B cell (primary cell): ENCODE measurements at regions not wholly inside any gene's neighbourhood (a gene's known extent, or its start where the extent isn't known, plus 50 kb on each side); places are given as distances from the start of the nearest gene placed in this dataset.
"Not testable (repeated sequence)": the region's sequence is repeated elsewhere in the genome, so short reads cannot be mapped to it uniquely, and the experiment has no call there.

ENCODE experiments used
- ATAC-seq: fragments of 200-7000 bp; cut with Tn5 transposase; one replicate; pipeline ENCODE4 v1.10.0; 2021; ENCODE audit warnings: low read depth, mild to moderate bottlenecking, moderate number of reproducible peaks, moderate library complexity
- CTCF ChIA-PET: fragments of 350-600 bp; sonication (Branson Sonifier 250); formaldehyde crosslinking; loops from one replicate; lab custom pipeline; 2021; ENCODE audit warnings: antibody characterized with exemption, inconsistent platforms; lab: Charles Lee
- POLR2A ChIA-PET: fragments of 350-600 bp; sonication (Branson Sonifier 250); formaldehyde crosslinking; loops from one replicate; lab custom pipeline; 2021; ENCODE audit warnings: antibody characterized with exemption; lab: Charles Lee
- DNase-seq: peaks from one replicate; pipeline ENCODE4 v3.0.0; 2013
- H2AFZ ChIP-seq: 2 replicates; pipeline ENCODE4 v1.6.1; 2012; ENCODE audit warnings: mild to moderate bottlenecking, low read depth, low read length; ENCODE audit not compliant: insufficient read depth, poor library complexity, severe bottlenecking
- H3K27ac ChIP-seq, 2 donors: 1 replicate in 1 of 2; 2 replicates in 1 of 2; pipeline ENCODE4 v1.5.1; 2012 to 2013; ENCODE audit warnings: low read length in 2 of 2, mild to moderate bottlenecking in 2 of 2, moderate library complexity in 1 of 2
- H3K27me3 ChIP-seq, 4 experiments: fragments of 200-600 bp in 1 of 4; sonication (generic) in 1 of 4; replicated peaks in 1 of 4; 1 replicate in 2 of 4; 2 replicates in 2 of 4; pipeline versions ENCODE4 v1.6.1 to v1.7.0; 2013 to 2016; ENCODE audit warnings: low read length in 3 of 4, mild to moderate bottlenecking in 2 of 4, mixed read lengths in 1 of 4, moderate library complexity in 1 of 4; ENCODE audit not compliant: insufficient read depth in 4 of 4, control insufficient read depth in 3 of 4; ENCODE audit errors: control extremely low read depth in 1 of 4
- H3K36me3 ChIP-seq, 2 experiments: replicated peaks in 1 of 2; 1 replicate in 1 of 2; 2 replicates in 1 of 2; pipeline versions ENCODE4 v1.6.1 to v1.7.1; 2013; ENCODE audit warnings: low read length in 1 of 2; ENCODE audit not compliant: insufficient read depth in 2 of 2, control insufficient read depth in 1 of 2; ENCODE audit errors: control extremely low read depth in 1 of 2, extremely low read depth in 1 of 2
- H3K4me1 ChIP-seq, 2 donors: fragments of 200-600 bp in 1 of 2; sonication (generic) in 1 of 2; 1 replicate in 1 of 2; 2 replicates in 1 of 2; pipeline versions ENCODE4 v1.5.1 to v1.6.1; 2013 to 2017; ENCODE audit warnings: low read length in 2 of 2; ENCODE audit not compliant: control insufficient read depth in 2 of 2, insufficient read depth in 2 of 2
- H3K4me2 ChIP-seq: replicated peaks from 2 replicates; pipeline ENCODE3; 2012; ENCODE audit warnings: mild to moderate bottlenecking, low read depth, low read length; ENCODE audit not compliant: poor library complexity, severe bottlenecking
- H3K4me3 ChIP-seq, 5 experiments: fragments of 200-600 bp in 1 of 5; sonication (generic) in 1 of 5; 1 replicate in 3 of 5; 2 replicates in 2 of 5; pipeline versions ENCODE4 v1.5.1 to v1.7.0; 2011 to 2016; ENCODE audit warnings: low read length in 4 of 5, mild to moderate bottlenecking in 4 of 5, low read depth in 2 of 5, control low read depth in 1 of 5, moderate library complexity in 1 of 5; ENCODE audit not compliant: insufficient read depth in 1 of 5; ENCODE audit errors: control extremely low read depth in 1 of 5, extremely low read depth in 1 of 5
- H3K79me2 ChIP-seq: fragments of 200-600 bp; sonication (generic); one replicate; pipeline ENCODE4 v1.6.0; 2016; ENCODE audit warnings: low read length; ENCODE audit not compliant: control insufficient read depth, insufficient read depth
- H3K9ac ChIP-seq: fragments of 200-600 bp; sonication (generic); 2 replicates; pipeline ENCODE4 v1.6.1; 2017; ENCODE audit warnings: mild to moderate bottlenecking, low read length, moderate library complexity
- H3K9me3 ChIP-seq, 3 donors: one replicate each; pipeline versions ENCODE4 v1.6.1 to v1.7.1; 2013; ENCODE audit warnings: low read length in 2 of 3; ENCODE audit not compliant: control insufficient read depth in 2 of 3, insufficient read depth in 1 of 3; ENCODE audit errors: control extremely low read depth in 1 of 3
- H4K20me1 ChIP-seq: 2 replicates; pipeline ENCODE4 v1.6.0; 2012; ENCODE audit warnings: mild to moderate bottlenecking, low read length; ENCODE audit not compliant: insufficient read depth, control insufficient read depth, poor library complexity, severe bottlenecking
- H3K27ac Mint-ChIP-seq: one replicate; pipeline ENCODE4 v1.8.0; 2021; ENCODE audit warnings: mixed read lengths
- H3K27me3 Mint-ChIP-seq: one replicate; pipeline ENCODE4 v1.8.0; 2021; ENCODE audit warnings: mixed read lengths
- H3K4me1 Mint-ChIP-seq: one replicate; pipeline ENCODE4 v1.8.0; 2021; ENCODE audit warnings: mixed read lengths
- H3K4me3 Mint-ChIP-seq: one replicate; pipeline ENCODE4 v1.8.0; 2021; ENCODE audit warnings: mixed read lengths
- H3K9me3 Mint-ChIP-seq: one replicate; pipeline ENCODE4 v1.8.0; 2022; ENCODE audit warnings: mixed read lengths; ENCODE audit not compliant: insufficient read depth
- WGBS: methylation state at CpG from one replicate; pipeline ENCODE4 v1.1.5; 2013; ENCODE audit warnings: missing lambda C conversion rate; ENCODE audit not compliant: insufficient coverage; 5-methylcytosine and 5-hydroxymethylcytosine counted together
- intact Hi-C: fragments of 100-400 bp; cut with micrococcal nuclease; formaldehyde crosslinking; loops from one replicate; pipeline ENCODE4 v1.10.0; 2022

DNA sequence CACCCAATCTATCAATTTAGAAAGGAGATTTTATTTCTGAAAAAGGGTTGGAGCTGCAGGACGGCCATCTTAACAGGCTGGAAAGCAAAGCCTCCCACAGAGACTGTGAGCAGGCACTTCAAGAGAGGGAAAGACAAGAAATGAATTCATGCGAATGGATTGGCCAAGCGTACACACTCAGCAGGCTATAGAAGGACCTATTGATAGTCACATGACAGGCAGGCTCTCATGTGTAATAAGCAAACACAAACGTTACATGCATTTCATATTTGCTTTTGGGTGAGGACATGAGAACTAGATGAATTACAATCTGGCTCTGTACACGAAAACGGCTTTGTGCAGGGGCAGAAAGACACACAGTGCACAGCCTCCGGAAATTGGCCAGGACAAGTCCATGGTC is 83.9 kb upstream of the GOLGA6L6 start:
- CTCF ChIA-PET, H3K27me3 Mint-ChIP-seq, H3K4me3 ChIP-seq, H3K9ac ChIP-seq, H3K9me3 Mint-ChIP-seq, H3K36me3 ChIP-seq, H3K4me1 Mint-ChIP-seq, H3K27me3 ChIP-seq, H4K20me1 ChIP-seq, H2AFZ ChIP-seq, intact Hi-C loops, H3K79me2 ChIP-seq, H3K4me3 Mint-ChIP-seq, H3K27ac ChIP-seq, H3K9me3 ChIP-seq, H3K4me1 ChIP-seq, H3K4me2 ChIP-seq, ATAC-seq, DNase-seq, POLR2A ChIA-PET, H3K27ac Mint-ChIP-seq: not testable (repeated sequence)
- WGBS, result no CpG with 5 or more reads among the region's 7 CpGs

- H3K27me3 ChIP-seq, H2AFZ ChIP-seq, DNase-seq, H3K9ac ChIP-seq, H3K4me3 ChIP-seq, H3K9me3 ChIP-seq, H3K9me3 Mint-ChIP-seq, H3K27ac ChIP-seq, H3K4me1 ChIP-seq, H3K27ac Mint-ChIP-seq, intact Hi-C loops, H3K79me2 ChIP-seq, CTCF ChIA-PET, H3K4me1 Mint-ChIP-seq, H3K4me3 Mint-ChIP-seq, ATAC-seq, POLR2A ChIA-PET, H3K4me2 ChIP-seq, H3K36me3 ChIP-seq, H3K27me3 Mint-ChIP-seq, H4K20me1 ChIP-seq: not testable (repeated sequence)
- 89% methylated on average over 2 of the region's 3 CpGs for WGBS
Measured at GRCh38 chr15:20624085-20624484, 82.5 kb upstream of the GOLGA6L6 start.

GRCh38 chr15:20622117-20622516 is 80.5 kb upstream of the GOLGA6L6 start:
- H3K9ac ChIP-seq, DNase-seq, H4K20me1 ChIP-seq, CTCF ChIA-PET, H3K79me2 ChIP-seq, H3K4me3 Mint-ChIP-seq, H3K4me3 ChIP-seq, H3K27ac ChIP-seq, intact Hi-C loops, H3K27me3 ChIP-seq, POLR2A ChIA-PET, H3K4me1 Mint-ChIP-seq, H3K27ac Mint-ChIP-seq, H3K4me2 ChIP-seq, ATAC-seq, H3K9me3 Mint-ChIP-seq, H2AFZ ChIP-seq, H3K9me3 ChIP-seq, H3K36me3 ChIP-seq, H3K27me3 Mint-ChIP-seq, H3K4me1 ChIP-seq: not testable (repeated sequence)
- WGBS, result no CpG with 5 or more reads among the region's 9 CpGs

- H3K4me3 ChIP-seq, H4K20me1 ChIP-seq, H3K4me1 ChIP-seq, H3K27ac ChIP-seq, H3K4me2 ChIP-seq, H3K4me1 Mint-ChIP-seq, H3K27me3 Mint-ChIP-seq, H3K79me2 ChIP-seq, DNase-seq, POLR2A ChIA-PET, H3K9ac ChIP-seq, H2AFZ ChIP-seq, H3K27ac Mint-ChIP-seq, H3K36me3 ChIP-seq, H3K4me3 Mint-ChIP-seq, H3K9me3 Mint-ChIP-seq, ATAC-seq, H3K27me3 ChIP-seq, H3K9me3 ChIP-seq, CTCF ChIA-PET, intact Hi-C loops: not testable (repeated sequence)
- WGBS, result no CpG with 5 or more reads among the region's 10 CpGs
Measured at GRCh38 chr15:20614549-20614948, 72.9 kb upstream of the GOLGA6L6 start.
